ENCODE measurements at regions not wholly inside any gene's neighbourhood (a gene's known extent, or its start where the extent isn't known, plus 50 kb on each side); places are given as distances from the start of the nearest gene placed in this dataset.
"Not testable (repeated sequence)": the region's sequence is repeated elsewhere in the genome, so short reads cannot be mapped to it uniquely, and the experiment has no call there.

- DNase-seq = no peak
Measured at GRCh38 chr5:116912221-116912620, 337.6 kb upstream of the SEMA6A start.

- DNase-seq = no peak
Measured at GRCh38 chr5:116911074-116911473, 336.5 kb upstream of the SEMA6A start.

- DNase-seq = no peak
Measured at GRCh38 chr5:116908537-116908936, 333.9 kb upstream of the SEMA6A start.

GRCh38 chr5:116905885-116906284, 331.3 kb upstream of the SEMA6A start:
- no peak for DNase-seq

- no peak for DNase-seq
Measured at GRCh38 chr5:116900793-116901192, 326.2 kb upstream of the SEMA6A start.

GRCh38 chr5:116898917-116899316, 324.3 kb upstream of the SEMA6A start:
- DNase-seq = no peak

- no peak for DNase-seq
Measured at GRCh38 chr5:116897291-116897690, 322.7 kb upstream of the SEMA6A start.

- no peak for DNase-seq
Measured at GRCh38 chr5:116896001-116896400, 321.4 kb upstream of the SEMA6A start.

GRCh38 chr5:116892993-116893392, 318.4 kb upstream of the SEMA6A start:
- DNase-seq = no peak

GRCh38 chr5:116887104-116887503, 312.5 kb upstream of the SEMA6A start:
- DNase-seq = no peak

- no peak for DNase-seq
Measured at GRCh38 chr5:116885825-116886224, 311.2 kb upstream of the SEMA6A start.

GRCh38 chr5:116883875-116884274, 309.3 kb upstream of the SEMA6A start:
- DNase-seq = no peak

- no peak for DNase-seq
Measured at GRCh38 chr5:116881921-116882531, 307.4 kb upstream of the SEMA6A start.

- DNase-seq = no peak
Measured at GRCh38 chr5:116880601-116881000, 306.0 kb upstream of the SEMA6A start.

- DNase-seq = no peak
Measured at GRCh38 chr5:116880150-116880549, 305.5 kb upstream of the SEMA6A start.

GRCh38 chr5:116876240-116876840, 301.7 kb upstream of the SEMA6A start:
- DNase-seq = no peak

GRCh38 chr5:116872986-116873385, 298.4 kb upstream of the SEMA6A start:
- DNase-seq = no peak

GRCh38 chr5:116872486-116872885, 297.9 kb upstream of the SEMA6A start:
- DNase-seq = no peak

GRCh38 chr5:116867825-116868224, 293.2 kb upstream of the SEMA6A start:
- not testable (repeated sequence) for DNase-seq

- DNase-seq = no peak
Measured at GRCh38 chr5:116865651-116866050, 291.0 kb upstream of the SEMA6A start.

- no peak for DNase-seq
Measured at GRCh38 chr5:116864838-116865190, 290.2 kb upstream of the SEMA6A start.

- DNase-seq = no peak
Measured at GRCh38 chr5:116864157-116864837, 289.7 kb upstream of the SEMA6A start.

GRCh38 chr5:116862632-116863455, 288.2 kb upstream of the SEMA6A start:
- DNase-seq = no peak

GRCh38 chr5:116861666-116862065, 287.0 kb upstream of the SEMA6A start:
- no peak for DNase-seq
